HUDEP-2 (cell line): ENCODE measurements at regions not wholly inside any gene's neighbourhood (a gene's known extent, or its start where the extent isn't known, plus 50 kb on each side); places are given as distances from the start of the nearest gene placed in this dataset.

Source experiments
- DNase-seq, 76 experiments: peaks; one replicate each; lab custom pipeline; 2025; ENCODE audit not compliant: unreplicated experiment in 76 of 76; lab: John Stamatoyannopoulos, UW

DNA sequence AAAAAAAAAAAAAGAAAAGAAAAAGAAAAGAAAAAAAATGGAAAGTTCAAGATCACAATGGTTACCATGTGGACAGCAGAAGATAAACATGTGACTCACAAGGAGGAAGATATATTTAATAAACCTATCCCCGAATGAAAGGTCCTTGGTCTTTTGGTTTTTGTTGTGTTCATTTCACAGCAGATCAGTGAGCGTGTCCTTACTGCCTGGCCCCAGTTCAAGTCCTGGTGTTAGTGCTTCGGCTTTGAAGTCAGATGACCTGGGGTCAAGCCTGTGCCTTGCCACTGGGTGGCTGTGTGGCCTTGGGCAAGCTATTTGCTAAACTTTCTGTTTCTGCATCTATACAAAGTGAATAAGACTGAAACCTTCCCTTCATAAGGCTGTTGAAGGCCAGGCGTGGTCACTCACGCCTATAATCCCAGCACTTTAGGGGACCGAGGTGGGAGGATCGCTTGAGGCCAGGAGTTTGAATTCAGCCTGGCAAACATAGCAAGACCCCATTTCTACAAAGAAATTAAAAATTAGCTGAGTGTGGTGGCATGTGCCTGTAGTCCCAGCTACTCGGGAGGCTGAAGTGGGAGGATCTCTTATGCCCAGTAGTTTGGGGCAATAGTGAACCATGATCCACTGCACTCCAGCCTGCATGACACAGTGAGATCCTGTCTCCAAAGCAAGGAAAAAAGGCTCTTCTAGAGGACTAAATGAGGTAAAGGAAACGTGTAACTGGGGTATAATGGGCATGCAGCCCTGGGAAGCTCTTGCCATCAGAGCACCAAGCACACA is 94.5 kb upstream of the SPATA31D4 start:
- DNase-seq: no peak

DNA sequence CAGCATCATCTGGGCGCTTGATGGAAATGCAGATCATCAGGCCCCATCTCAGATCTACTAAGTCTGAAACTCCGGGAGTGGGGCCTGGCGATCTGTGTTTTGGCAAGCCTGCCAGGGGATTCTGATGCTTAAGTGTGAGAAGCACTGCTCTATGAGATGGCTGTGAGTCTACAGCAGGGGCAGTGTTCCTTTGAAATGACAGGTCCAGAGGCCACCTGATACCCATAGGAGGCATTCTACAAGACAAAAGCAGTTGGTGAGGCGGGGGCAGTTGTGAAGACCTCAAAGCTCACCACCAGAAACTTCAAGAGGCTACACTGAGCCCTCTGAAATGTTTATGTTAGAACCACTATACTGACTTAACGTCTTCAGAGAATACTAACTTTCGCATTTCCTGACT is 86.9 kb upstream of the SPATA31D4 start:
- DNase-seq: peak in 1 of 76 experiments; percentile 4

DNA sequence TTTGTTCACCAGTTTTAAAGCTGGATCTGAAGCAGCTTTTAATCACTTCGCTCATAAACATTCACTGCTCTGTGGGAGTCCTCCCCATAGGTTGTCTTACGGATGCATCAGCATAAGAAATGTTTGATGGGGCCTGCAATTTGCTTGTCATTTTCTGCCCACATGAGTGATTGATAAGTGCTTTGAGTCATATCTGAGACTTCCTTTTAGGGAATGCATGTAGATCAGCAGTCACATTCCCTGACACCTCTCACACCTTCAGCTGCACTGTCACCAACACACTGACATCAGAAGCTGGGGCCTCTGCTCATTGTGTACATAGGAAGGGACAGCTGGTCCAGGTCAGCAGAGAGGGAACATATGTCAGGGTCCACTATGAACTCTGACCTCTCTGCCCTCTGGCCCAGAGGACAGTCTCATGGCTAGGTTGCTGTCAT is 84.1 kb upstream of the SPATA31D4 start:
- no peak for DNase-seq

DNA sequence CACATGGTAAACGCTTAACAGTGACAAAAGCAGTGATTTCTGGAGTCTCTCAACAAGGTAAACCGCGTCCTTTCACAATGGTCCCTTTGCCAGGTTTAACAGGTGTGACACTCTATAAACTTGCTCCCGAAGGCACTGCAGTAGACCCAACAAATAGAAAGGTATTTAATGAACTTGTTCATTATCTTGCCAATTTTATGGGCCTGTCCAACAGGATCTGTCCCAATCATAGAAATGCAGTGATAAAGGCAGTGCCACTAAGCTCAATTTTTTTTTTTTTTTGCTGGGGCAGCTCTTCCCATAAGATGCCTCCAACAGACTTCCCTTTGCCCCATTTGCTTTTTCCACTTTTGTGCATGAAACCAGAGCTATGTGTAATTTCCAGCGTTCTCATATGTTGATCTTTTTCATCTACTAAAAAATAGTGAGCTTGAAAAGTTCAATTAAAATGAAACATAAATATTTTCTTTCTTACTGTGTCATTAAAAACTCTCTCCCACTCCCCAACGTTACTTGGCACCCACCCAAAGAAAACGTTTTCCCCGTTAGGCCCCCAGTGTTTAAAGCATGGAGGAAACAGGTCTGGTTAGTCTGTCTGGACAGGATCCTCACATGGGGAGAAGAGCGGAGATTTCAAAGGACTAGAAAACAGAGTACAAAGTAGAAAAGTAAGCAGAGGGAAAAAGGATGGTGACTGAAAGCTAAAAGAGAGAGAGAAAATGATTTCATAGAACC is 80.9 kb upstream of the SPATA31D4 start:
- DNase-seq: no peak

DNA sequence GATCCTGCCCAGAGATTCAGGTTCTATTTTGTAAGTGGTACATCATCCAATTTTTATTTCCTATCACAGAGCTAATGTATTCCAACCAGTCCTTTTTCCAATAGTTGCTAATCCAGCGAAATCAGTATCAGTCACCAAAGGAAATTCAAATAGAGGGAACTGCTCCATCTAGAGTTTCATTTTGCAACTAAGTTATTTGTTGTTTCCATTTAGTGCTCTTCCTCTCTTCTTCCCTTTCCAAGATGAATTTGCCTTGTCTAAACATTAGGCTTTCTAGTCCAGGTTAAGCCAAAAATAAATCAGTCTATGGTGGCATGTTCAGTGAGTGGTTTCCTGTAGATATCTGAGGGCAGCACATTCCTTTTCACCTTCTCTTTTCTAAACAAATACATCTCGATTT is 79.8 kb upstream of the SPATA31D4 start:
- peak in 4 of 76 experiments; percentile 0 to 8 (median 2) for DNase-seq

DNA sequence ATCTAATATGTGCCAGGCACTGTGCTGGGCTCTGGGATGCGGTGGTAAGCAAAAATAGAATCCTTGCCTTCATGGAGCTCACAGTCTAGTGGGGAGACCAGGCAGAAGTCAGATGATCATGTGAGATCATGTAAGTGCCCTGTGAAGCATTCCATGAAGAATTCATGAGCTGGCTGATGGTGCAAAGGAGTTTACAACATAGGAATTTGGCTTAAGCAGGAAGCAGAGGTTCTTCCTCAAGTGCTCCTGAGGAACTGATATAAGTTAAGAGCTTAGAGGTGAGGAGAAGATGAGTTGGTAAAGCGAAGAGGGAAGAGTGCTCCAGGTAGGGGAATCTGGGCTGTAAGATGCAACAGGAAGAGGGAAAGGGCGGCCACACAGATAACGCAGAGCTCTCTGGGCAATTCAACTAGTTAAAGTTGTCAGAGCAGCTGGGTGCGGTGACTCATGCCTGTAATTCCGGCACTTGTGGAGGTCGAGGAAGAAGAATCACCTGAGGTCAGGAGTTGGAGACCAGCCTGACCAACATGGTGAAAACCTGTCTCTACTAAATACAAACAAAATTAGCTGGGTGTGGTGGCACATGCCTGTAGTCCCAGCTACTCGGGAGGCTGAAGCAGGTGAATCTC is 78.5 kb upstream of the SPATA31D4 start:
- DNase-seq: no peak

DNA sequence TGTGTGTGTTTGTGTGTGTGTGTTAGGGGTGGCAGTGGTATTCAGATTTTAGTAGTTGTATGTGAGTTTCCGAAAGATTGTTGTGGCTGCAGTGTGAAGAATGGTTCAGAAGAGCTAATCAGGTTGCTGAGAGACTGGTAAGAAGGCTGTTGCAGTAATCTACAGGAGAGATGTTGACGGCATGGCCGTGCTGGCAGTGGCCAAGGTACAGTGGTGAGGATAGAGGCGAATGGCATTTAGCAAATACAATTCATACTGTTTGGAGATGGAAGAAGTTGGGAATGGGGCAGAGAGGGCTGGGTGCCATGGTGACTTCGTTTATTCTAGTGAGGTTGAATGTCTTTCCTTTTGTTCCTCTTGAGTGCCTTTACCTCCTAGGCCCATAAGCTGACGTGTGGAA is 77.5 kb upstream of the SPATA31D4 start:
- no peak for DNase-seq

DNA sequence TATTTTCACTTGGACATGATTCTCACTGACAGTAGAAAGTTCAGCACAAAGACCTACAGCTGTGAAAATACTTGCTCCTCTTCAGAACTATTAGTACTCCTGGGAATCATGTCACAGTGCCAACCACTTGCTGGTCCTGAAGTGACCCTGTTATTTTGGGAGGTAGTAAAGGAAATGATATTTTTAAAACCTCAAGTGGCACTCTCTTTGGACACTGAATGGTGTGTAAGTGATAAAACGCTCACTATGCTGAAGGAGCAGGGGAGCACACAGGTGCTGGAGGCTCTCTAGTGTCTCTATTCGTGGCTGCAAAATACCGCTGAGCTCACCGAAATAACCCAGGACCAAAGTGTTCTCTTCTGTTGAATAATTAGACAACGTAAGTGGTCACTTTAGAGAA is 76.9 kb upstream of the SPATA31D4 start:
- no peak for DNase-seq

DNA sequence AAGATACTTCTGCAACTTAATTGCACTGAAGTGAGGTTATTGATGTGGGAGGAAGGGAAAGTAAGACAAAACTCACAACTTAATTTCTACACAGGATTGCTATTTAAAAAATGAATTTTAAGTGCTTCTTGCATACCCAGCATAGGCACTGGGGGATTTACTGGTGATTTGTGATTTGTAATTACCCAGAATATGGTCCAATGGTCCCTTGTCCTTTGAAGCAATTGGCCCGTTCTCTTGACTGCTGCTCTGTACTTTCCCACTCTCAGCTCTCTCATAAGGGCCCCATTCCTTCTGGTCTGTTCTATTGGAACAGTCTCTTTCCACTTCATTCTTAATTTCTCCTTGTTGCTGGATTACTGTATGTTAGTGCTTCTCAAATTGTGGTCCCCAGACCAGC is 75.4 kb upstream of the SPATA31D4 start:
- DNase-seq: no peak

DNA sequence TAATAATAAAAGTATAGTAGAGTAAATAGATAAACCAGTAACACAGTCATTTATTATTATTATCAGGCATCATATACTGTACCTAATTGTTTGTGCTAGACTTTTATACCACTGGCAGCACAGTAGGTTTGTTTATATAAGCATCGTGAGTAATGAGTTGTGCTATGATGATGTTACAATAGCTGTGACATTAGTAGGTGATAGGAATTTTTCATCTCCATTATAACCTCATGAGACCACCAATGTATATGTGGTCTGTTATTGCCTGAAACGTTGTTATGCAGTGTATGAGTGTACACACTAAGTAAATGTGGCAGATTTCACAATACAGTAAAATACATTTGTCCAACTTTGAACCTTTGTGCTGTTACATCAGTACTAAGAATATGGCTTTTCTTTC is 72.7 kb upstream of the SPATA31D4 start:
- DNase-seq: no peak

DNA sequence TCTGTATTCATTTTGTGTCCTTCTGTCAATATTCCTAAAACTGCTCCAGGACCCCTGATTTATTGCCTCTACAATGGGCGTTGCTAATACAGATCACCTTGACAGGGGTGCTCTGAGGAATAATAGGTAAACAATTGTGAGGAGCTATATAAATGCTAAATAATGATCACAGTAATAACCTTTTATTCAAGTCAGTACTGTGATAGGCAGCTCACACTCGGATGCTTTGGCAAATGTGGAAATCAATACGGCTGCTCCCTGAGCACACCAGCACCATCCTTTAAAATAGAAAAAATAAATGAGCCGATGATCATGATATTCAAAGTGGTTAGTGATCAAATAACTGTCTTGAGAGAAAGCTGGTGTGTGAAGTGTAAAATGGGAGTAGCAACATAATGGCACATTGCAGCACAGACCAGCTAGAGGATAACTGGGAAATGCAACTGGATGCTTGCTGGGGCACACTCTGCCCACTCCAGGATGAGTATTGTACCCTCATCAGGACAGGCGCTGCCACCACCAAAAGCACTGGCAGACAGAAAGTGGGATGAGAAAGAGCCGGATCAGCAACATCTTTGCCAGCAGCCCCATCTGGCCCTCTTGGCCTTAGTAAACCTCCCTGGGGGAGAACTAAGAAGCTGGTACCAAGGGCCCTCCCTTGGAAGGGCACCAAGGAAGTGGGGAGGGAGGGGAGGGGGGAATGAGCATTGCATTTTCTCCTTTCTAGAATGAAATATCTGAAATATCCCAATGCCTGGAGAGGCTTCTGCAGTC is 69.4 kb upstream of the SPATA31D4 start:
- DNase-seq: no peak

DNA sequence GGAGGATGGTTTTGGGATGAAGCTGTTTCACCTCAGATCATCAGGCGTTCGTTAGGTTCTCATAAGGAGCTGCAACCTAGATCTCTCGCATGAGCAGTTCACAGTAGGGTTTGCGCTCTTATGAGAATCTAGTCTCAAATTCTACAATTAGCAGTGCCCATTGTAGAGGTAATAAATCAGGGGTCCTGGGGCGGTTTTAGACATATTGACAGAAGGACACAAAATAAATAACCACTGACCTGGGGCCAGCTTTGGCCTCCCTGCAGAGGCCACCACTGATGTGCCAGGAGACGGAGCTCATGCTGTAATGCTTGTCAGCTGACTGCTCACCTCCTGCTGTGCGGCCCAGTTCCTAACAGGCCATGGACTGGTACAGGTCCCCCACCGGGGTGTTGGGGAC is 67.6 kb upstream of the SPATA31D4 start:
- no peak for DNase-seq

DNA sequence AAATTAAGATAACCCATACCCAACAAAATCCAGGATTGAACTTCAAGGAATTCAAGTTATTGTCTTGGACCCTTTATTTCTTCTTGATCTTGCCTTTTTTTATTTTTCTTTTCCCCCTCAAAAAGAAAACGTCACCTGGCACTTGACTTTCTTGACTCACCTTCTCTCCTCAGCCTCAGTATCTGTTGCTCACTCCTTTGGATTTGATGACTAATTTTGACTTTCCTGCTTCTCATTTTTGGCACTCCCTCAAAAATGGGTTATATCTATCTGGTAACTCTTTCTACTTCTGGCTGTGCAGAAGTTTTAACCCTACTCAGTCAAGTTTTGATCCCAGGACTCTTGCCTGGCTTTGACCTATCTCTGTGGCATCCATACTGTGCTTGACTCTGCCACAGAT is 66.6 kb upstream of the SPATA31D4 start:
- DNase-seq: no peak

DNA sequence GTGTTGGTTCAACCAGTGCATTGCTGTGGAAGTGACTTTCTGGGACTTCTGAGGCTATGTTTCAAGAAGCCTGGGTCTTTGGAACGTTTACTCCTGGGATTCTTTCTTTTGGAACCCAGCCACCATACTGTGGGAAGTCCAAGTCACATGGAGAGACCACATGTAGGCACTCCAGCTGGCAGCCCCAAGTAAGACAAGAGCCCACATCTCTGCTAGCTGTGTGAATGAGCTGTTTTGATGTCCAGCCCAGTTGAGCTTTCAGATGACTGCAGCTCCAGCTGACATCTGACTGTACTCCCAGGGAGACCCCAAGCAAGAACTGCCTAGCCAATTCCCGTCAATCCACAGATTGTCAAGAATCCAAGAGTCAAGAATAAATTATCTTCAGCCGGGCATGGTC is 60.1 kb upstream of the SPATA31D4 start:
- no peak for DNase-seq

DNA sequence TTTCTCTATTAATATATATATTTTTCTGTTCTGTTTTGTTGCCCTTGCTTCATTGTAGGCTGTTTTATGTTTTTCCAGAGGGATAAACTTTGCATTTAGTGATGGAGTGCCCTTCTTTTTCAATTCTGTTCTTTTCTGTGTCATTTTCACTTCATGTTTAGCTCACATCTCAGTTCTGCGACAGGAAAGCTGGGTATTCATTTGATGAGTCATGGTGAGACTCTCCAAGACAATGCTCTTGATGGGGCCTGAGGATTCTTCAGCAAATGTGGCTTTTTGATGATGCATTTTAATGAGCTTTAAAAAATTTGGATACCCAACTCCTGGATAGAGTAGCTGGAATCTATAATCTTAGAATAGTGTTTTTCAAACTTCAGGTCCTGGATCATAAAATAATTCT is 56.5 kb upstream of the SPATA31D4 start:
- no peak for DNase-seq

DNA sequence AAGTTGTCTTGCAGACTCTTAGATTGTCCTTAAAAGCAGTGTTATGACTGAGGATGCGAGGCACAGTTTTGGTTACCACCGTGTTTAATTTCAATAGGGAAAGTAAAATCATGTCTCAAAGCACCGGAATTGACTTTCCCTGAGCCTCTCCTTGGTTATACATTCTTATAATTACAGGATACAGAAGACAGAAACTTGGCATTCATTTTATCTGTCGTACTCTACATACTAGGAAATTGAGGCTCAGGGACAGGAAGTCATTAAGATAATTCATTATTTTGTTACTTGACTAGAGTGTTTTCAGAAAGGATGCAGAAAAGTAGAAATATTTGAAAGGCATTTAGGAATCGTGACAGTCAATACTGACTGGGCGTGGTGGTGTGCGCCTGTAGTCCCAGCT is 54.0 kb upstream of the SPATA31D4 start:
- no peak for DNase-seq

DNA sequence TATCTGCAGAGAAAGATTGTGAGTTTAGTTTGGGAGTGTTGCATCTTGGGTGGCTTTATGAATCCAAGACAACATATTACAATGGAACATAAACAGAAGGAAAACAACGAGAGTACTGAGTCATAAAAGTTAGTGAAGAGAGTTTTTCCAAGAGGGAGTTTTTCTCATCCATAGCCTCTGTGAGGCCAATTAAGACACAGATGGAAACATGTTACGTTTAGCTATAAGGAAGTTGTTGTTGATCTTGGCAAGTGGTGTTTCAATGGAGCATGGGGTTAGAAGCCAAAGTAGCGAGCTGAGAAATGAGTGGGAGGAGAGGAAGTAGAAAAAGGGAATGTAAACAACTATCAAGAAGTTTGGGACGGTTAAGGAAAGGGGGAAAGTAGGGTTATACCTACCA is 53.3 kb upstream of the SPATA31D4 start:
- no peak for DNase-seq

DNA sequence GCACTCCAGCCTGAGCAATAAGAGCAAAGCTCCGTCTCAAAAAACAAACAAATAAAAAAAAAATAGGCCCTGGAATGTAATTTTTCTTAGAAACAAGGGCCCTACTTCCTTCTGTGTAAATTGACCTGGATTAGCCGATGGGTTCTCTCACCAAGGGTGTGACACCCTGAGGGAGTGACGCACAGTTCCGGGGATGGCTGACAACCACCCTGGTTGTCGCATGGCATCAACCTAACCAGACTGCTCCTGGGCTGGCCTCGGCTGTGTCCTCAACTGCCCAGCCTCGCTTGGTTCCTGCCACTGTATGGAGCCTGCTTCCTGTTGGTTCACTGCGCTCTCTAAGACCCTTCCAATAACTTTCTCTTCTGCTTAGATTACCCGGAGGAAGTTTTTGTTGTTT is 51.2 kb upstream of the SPATA31D4 start:
- DNase-seq: no peak
